ENCODE measurements at regions not wholly inside any gene's neighbourhood (a gene's known extent, or its start where the extent isn't known, plus 50 kb on each side); places are given as distances from the start of the nearest gene placed in this dataset.

DNA sequence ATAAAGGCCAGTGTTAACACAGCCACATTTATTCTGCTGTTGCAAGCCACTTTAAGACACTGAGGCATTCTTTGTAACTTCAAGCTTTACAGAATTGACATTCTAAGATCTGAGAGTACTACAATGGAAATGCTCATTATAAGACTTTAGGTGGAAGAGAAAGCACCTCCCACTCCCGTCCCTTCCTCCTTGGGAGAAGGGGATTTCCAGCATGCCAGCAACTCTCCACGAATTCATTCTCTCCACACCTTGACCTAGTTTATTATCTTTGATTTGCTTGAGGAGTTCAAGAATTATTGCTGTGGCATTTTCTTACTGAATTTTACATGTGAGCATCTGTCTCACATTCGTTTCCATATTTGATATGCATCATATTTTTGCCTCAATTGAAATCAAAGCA lies 644.4 kb upstream of the MIS18BP1 start:
- no peaks in the 10 kb centered on the region for H3K4me1 ChIP-seq (replicated peaks in 1 of 2; ENCODE audit: control insufficient read depth in 2 of 2, insufficient read depth in 2 of 2, low read length in 2 of 2)
- BruUV-seq (replicated peaks) = no TSS peak
- H3K36me3 ChIP-seq (ENCODE audit: control insufficient read depth, insufficient read depth, low read length) = no peaks in the 10 kb centered on the region
- H3K9me3 ChIP-seq (replicated peaks; ENCODE audit: control insufficient read depth, insufficient read depth, low read depth, low read length) = no peaks in the 10 kb centered on the region
- no peaks in the 10 kb centered on the region for H3K9me1 ChIP-seq (ENCODE audit: control insufficient read depth, insufficient read depth, low read length)
- intact Hi-C loops (cut with micrococcal nuclease) = no loop called here
- DNase-seq (ENCODE audit: extremely low read depth in 1 of 4, low spot score in 3 of 4) (no peak), FAIRE-seq (no peak), ATAC-seq (no peak)
- no peaks in the 10 kb centered on the region for H3K27me3 ChIP-seq (ENCODE audit: control insufficient read depth in 2 of 2, insufficient read depth in 2 of 2, low read length in 2 of 2)
- H3K4me3 ChIP-seq = no peak overlapping the region
- no peak overlapping the region for H2AFZ ChIP-seq (ENCODE audit: low read depth, low read length)
- H4K20me1 ChIP-seq (replicated peaks; ENCODE audit: control insufficient read depth, insufficient read depth, low read length) = no peaks in the 10 kb centered on the region
- no peak overlapping the region for H3K4me2 ChIP-seq (ENCODE audit: insufficient read depth, low read length)
- in situ Hi-C loops (cut with MboI) = no loop called here
- WGBS (ENCODE audit: insufficient coverage, low coverage, missing lambda C conversion rate) = 0% methylated on average over 3 of the region's 3 CpGs
- H3K79me2 ChIP-seq (ENCODE audit: control insufficient read depth, insufficient read depth, low read length) = no peaks in the 10 kb centered on the region
- ChIA-PET CTCF (ENCODE audit: low intra/inter-chr PET ratio) (no interaction called here), POLR2A (no interaction called here)
- no peak overlapping the region for H3K27ac ChIP-seq (ENCODE audit: extremely low read depth, low read depth, low read length)
- no peak overlapping the region for H3K9ac ChIP-seq (ENCODE audit: insufficient read depth in 1 of 2, low read depth in 2 of 2, low read length in 2 of 2)
- TF ChIP-seq, protein P1, sequence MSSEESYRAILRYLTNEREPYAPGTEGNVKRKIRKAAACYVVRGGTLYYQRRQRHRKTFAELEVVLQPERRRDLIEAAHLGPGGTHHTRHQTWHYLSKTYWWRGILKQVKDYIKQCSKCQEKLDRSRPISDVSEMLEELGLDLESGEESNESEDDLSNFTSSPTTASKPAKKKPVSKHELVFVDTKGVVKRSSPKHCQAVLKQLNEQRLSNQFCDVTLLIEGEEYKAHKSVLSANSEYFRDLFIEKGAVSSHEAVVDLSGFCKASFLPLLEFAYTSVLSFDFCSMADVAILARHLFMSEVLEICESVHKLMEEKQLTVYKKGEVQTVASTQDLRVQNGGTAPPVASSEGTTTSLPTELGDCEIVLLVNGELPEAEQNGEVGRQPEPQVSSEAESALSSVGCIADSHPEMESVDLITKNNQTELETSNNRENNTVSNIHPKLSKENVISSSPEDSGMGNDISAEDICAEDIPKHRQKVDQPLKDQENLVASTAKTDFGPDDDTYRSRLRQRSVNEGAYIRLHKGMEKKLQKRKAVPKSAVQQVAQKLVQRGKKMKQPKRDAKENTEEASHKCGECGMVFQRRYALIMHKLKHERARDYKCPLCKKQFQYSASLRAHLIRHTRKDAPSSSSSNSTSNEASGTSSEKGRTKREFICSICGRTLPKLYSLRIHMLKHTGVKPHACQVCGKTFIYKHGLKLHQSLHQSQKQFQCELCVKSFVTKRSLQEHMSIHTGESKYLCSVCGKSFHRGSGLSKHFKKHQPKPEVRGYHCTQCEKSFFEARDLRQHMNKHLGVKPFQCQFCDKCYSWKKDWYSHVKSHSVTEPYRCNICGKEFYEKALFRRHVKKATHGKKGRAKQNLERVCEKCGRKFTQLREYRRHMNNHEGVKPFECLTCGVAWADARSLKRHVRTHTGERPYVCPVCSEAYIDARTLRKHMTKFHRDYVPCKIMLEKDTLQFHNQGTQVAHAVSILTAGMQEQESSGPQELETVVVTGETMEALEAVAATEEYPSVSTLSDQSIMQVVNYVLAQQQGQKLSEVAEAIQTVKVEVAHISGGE (CRISPR knock-in tag; IDR thresholded peaks at IDR 0.05) = no peak
- no peak for TF ChIP-seq NR4A1 (CRISPR knock-in tag; IDR thresholded peaks at IDR 0.05)
- no peak for TF ChIP-seq NR4A1 (tag; IDR thresholded peaks at IDR 0.05)
- TF ChIP-seq RAD51 (IDR thresholded peaks at IDR 0.05; ENCODE audit: borderline replicate concordance, low read depth) = no peak
- no peak for TF ChIP-seq ESRRB (CRISPR knock-in tag; IDR thresholded peaks at IDR 0.05; ENCODE audit: borderline replicate concordance)
- TF ChIP-seq ESRRA (IDR thresholded peaks at IDR 0.05; ENCODE audit: borderline replicate concordance, low read depth) = no peak
- no peak for TF ChIP-seq EHMT2 (IDR thresholded peaks at IDR 0.05)
- TF ChIP-seq, protein P2, sequence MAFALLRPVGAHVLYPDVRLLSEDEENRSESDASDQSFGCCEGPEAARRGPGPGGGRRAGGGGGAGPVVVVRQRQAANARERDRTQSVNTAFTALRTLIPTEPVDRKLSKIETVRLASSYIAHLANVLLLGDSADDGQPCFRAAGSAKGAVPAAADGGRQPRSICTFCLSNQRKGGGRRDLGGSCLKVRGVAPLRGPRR (CRISPR knock-in tag; IDR thresholded peaks at IDR 0.05) = no peak
- no peak for TF ChIP-seq PHB2 (IDR thresholded peaks at IDR 0.05; ENCODE audit: low read depth)
- TF ChIP-seq, protein P3, sequence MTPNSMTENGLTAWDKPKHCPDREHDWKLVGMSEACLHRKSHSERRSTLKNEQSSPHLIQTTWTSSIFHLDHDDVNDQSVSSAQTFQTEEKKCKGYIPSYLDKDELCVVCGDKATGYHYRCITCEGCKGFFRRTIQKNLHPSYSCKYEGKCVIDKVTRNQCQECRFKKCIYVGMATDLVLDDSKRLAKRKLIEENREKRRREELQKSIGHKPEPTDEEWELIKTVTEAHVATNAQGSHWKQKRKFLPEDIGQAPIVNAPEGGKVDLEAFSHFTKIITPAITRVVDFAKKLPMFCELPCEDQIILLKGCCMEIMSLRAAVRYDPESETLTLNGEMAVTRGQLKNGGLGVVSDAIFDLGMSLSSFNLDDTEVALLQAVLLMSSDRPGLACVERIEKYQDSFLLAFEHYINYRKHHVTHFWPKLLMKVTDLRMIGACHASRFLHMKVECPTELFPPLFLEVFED (CRISPR knock-in tag; conservative IDR thresholded peaks at IDR 0.05) = no peak
- TF ChIP-seq TAF15 (IDR thresholded peaks at IDR 0.05; ENCODE audit: low read depth, low read length) = no peak
